ENCODE measurements at regions not wholly inside any gene's neighbourhood (a gene's known extent, or its start where the extent isn't known, plus 50 kb on each side); places are given as distances from the start of the nearest gene placed in this dataset.
"Not testable (repeated sequence)": the region's sequence is repeated elsewhere in the genome, so short reads cannot be mapped to it uniquely, and the experiment has no call there.

DNA sequence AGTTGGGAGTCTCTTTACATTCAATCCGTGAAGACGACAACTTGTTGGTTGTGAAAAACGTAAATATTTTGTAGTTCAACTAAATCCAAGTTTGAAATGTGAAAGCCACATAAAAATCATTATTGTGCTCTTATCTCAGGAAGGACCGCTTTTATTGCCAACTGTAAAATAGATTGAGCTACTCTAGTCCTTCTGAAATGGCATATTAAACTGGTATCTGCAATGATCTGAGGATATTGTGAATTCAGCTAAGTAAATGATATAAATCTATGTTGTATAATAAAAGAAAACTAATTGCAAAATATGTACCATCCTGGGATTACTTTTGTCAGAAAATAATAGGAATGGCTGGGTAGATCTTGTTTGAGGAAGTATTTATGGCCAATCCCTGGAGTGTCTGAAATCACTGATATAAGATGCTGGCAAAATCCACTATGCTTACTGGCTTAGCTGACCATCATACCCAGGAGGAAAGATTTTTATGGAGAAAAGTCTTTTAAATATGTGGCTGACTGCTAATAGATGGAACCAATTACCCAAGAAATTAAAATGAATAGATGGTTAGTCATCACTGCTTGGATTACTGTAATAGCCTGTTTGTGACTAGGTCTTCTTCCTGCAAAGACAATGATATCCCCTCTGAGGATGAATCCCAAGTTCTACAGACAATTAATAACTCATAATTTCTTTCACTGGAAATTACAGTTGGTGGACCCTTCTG is 191.8 kb downstream of the SEMA6D start:
- H4K91ac ChIP-seq (ENCODE audit: low read depth, low read length), result no peak overlapping the region
- no peak overlapping the region for H4K8ac ChIP-seq (ENCODE audit: low read depth, low read length)
- H3K79me2 ChIP-seq (ENCODE audit: control insufficient read depth, insufficient read depth, low read length, poor library complexity), result no peaks in the 10 kb centered on the region
- H3K18ac ChIP-seq (ENCODE audit: low read length), result no peak overlapping the region
- no peak overlapping the region for H3K14ac ChIP-seq (ENCODE audit: low read length)
- WGBS (ENCODE audit: extremely low coverage, insufficient coverage, insufficient read length), result no CpG with 5 or more reads among the region's 4 CpGs
- no peak overlapping the region for H3K9ac ChIP-seq (ENCODE audit: low read length)
- H2AK5ac ChIP-seq (ENCODE audit: low read length), result no peak overlapping the region
- H3K4ac ChIP-seq (ENCODE audit: low read depth, low read length), result no peak overlapping the region
- DNase-seq, result no peak
- H3K9me3 ChIP-seq (ENCODE audit: insufficient read depth, low read depth, low read length), result no peaks in the 10 kb centered on the region
- no peaks in the 10 kb centered on the region for H3K4me1 ChIP-seq (ENCODE audit: control insufficient read depth in 1 of 2, insufficient read depth in 2 of 2, low read length in 2 of 2)
- H3K27me3 ChIP-seq (ENCODE audit: insufficient read depth, low read length), result no peaks in the 10 kb centered on the region
- H3K79me1 ChIP-seq (ENCODE audit: low read length), result no peaks in the 10 kb centered on the region
- no peak overlapping the region for H3K4me3 ChIP-seq (ENCODE audit: low read depth, low read length)
- no peak overlapping the region for H2BK12ac ChIP-seq (ENCODE audit: low read length)
- H2BK5ac ChIP-seq (ENCODE audit: low read depth, low read length, poor library complexity), result no peak overlapping the region
- no peak overlapping the region for H2BK120ac ChIP-seq (ENCODE audit: insufficient read depth, low read length, poor library complexity)
- no peak overlapping the region for H3K27ac ChIP-seq (ENCODE audit: low read depth, low read length)
- no peak overlapping the region for H3K4me2 ChIP-seq (ENCODE audit: low read length)
- no peak overlapping the region for H3K23ac ChIP-seq (ENCODE audit: low read length)
- no peak overlapping the region for H4K12ac ChIP-seq (ENCODE audit: low read depth, low read length)
- no peaks in the 10 kb centered on the region for H3K36me3 ChIP-seq (ENCODE audit: control insufficient read depth in 1 of 2, insufficient read depth in 2 of 2, low read length in 2 of 2)
- no peak overlapping the region for H2AFZ ChIP-seq (ENCODE audit: insufficient read depth, low read length, poor library complexity)

- not testable (repeated sequence) for H3K79me1 ChIP-seq (ENCODE audit: low read length); H3K36me3 ChIP-seq (ENCODE audit: control insufficient read depth in 1 of 2, insufficient read depth in 2 of 2, low read length in 2 of 2); H2AFZ ChIP-seq (ENCODE audit: insufficient read depth, low read length, poor library complexity); H3K4me1 ChIP-seq (ENCODE audit: control insufficient read depth in 1 of 2, insufficient read depth in 2 of 2, low read length in 2 of 2); H3K4me3 ChIP-seq (ENCODE audit: low read depth, low read length); H4K8ac ChIP-seq (ENCODE audit: low read depth, low read length); H3K4ac ChIP-seq (ENCODE audit: low read depth, low read length); H2AK5ac ChIP-seq (ENCODE audit: low read length); H3K9ac ChIP-seq (ENCODE audit: low read length); H3K4me2 ChIP-seq (ENCODE audit: low read length); DNase-seq; H3K14ac ChIP-seq (ENCODE audit: low read length); H2BK5ac ChIP-seq (ENCODE audit: low read depth, low read length, poor library complexity); H2BK12ac ChIP-seq (ENCODE audit: low read length); H3K27me3 ChIP-seq (ENCODE audit: insufficient read depth, low read length); H3K23ac ChIP-seq (ENCODE audit: low read length); H3K27ac ChIP-seq (ENCODE audit: low read depth, low read length); H4K12ac ChIP-seq (ENCODE audit: low read depth, low read length); H3K9me3 ChIP-seq (ENCODE audit: insufficient read depth, low read depth, low read length); H3K79me2 ChIP-seq (ENCODE audit: control insufficient read depth, insufficient read depth, low read length, poor library complexity); H3K18ac ChIP-seq (ENCODE audit: low read length); H2BK120ac ChIP-seq (ENCODE audit: insufficient read depth, low read length, poor library complexity); H4K91ac ChIP-seq (ENCODE audit: low read depth, low read length)
- no CpG with 5 or more reads among the region's 6 CpGs for WGBS (ENCODE audit: extremely low coverage, insufficient coverage, insufficient read length)
Observed at GRCh38 chr15:47912910-47913309, 195.6 kb downstream of the SEMA6D start.

GRCh38 chr15:47917881-47918280 is 200.6 kb downstream of the SEMA6D start:
- no peak overlapping the region for H3K9ac ChIP-seq (ENCODE audit: low read length)
- H2BK12ac ChIP-seq (ENCODE audit: low read length), result no peak overlapping the region
- no peaks in the 10 kb centered on the region for H3K36me3 ChIP-seq (ENCODE audit: control insufficient read depth in 1 of 2, insufficient read depth in 2 of 2, low read length in 2 of 2)
- H4K91ac ChIP-seq (ENCODE audit: low read depth, low read length), result no peak overlapping the region
- H3K79me2 ChIP-seq (ENCODE audit: control insufficient read depth, insufficient read depth, low read length, poor library complexity), result no peaks in the 10 kb centered on the region
- H3K4me3 ChIP-seq (ENCODE audit: low read depth, low read length), result no peak overlapping the region
- H3K4me1 ChIP-seq (ENCODE audit: control insufficient read depth in 1 of 2, insufficient read depth in 2 of 2, low read length in 2 of 2), result no peaks in the 10 kb centered on the region
- H3K27ac ChIP-seq (ENCODE audit: low read depth, low read length), result no peak overlapping the region
- H4K12ac ChIP-seq (ENCODE audit: low read depth, low read length), result no peak overlapping the region
- no peak overlapping the region for H3K4ac ChIP-seq (ENCODE audit: low read depth, low read length)
- no peak overlapping the region for H3K18ac ChIP-seq (ENCODE audit: low read length)
- H2AK5ac ChIP-seq (ENCODE audit: low read length), result no peak overlapping the region
- no peak overlapping the region for H4K8ac ChIP-seq (ENCODE audit: low read depth, low read length)
- DNase-seq, result no peak
- no peak overlapping the region for H2AFZ ChIP-seq (ENCODE audit: insufficient read depth, low read length, poor library complexity)
- H3K14ac ChIP-seq (ENCODE audit: low read length), result no peak overlapping the region
- WGBS (ENCODE audit: extremely low coverage, insufficient coverage, insufficient read length), result no CpG with 5 or more reads among the region's 1 CpG
- no peak overlapping the region for H2BK120ac ChIP-seq (ENCODE audit: insufficient read depth, low read length, poor library complexity)
- H3K4me2 ChIP-seq (ENCODE audit: low read length), result no peak overlapping the region
- H3K9me3 ChIP-seq (ENCODE audit: insufficient read depth, low read depth, low read length), result no peaks in the 10 kb centered on the region
- no peak overlapping the region for H2BK5ac ChIP-seq (ENCODE audit: low read depth, low read length, poor library complexity)
- no peaks in the 10 kb centered on the region for H3K79me1 ChIP-seq (ENCODE audit: low read length)
- no peaks in the 10 kb centered on the region for H3K27me3 ChIP-seq (ENCODE audit: insufficient read depth, low read length)
- H3K23ac ChIP-seq (ENCODE audit: low read length), result no peak overlapping the region

DNA sequence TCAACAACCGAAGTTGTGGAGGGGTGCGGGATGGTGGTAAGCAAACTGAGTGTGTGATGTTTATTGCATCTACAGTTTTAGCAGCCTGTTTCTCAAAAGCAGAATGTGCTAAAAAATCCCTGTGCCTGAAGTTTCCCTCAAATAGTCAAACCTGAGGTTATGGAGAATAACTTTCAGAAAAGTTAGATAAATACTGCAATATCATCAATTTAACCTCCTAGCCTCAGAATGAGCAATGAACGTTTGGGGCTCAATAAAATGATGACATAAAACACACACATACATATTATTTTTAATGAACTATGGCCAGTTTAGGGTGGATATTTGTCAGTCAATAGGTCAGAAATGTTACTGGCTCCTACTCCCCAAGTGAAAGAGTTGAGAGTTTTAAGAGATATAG is 201.6 kb downstream of the SEMA6D start:
- Histone ChIP-seq H3K27ac (ENCODE audit: low read depth, low read length) (no peak overlapping the region), H3K4me1 (ENCODE audit: control insufficient read depth in 1 of 2, insufficient read depth in 2 of 2, low read length in 2 of 2) (no peaks in the 10 kb centered on the region), H2BK120ac (ENCODE audit: insufficient read depth, low read length, poor library complexity) (no peak overlapping the region), H2BK5ac (ENCODE audit: low read depth, low read length, poor library complexity) (no peak overlapping the region), H3K9me3 (ENCODE audit: insufficient read depth, low read depth, low read length) (no peaks in the 10 kb centered on the region), H3K18ac (ENCODE audit: low read length) (no peak overlapping the region), H4K8ac (ENCODE audit: low read depth, low read length) (no peak overlapping the region), H3K36me3 (ENCODE audit: control insufficient read depth in 1 of 2, insufficient read depth in 2 of 2, low read length in 2 of 2) (no peaks in the 10 kb centered on the region), H4K12ac (ENCODE audit: low read depth, low read length) (no peak overlapping the region), H2AFZ (ENCODE audit: insufficient read depth, low read length, poor library complexity) (no peak overlapping the region), H4K91ac (ENCODE audit: low read depth, low read length) (no peak overlapping the region), H3K23ac (ENCODE audit: low read length) (no peak overlapping the region), H3K79me2 (ENCODE audit: control insufficient read depth, insufficient read depth, low read length, poor library complexity) (no peaks in the 10 kb centered on the region), H3K4ac (ENCODE audit: low read depth, low read length) (no peak overlapping the region), H3K27me3 (ENCODE audit: insufficient read depth, low read length) (no peaks in the 10 kb centered on the region), H3K4me3 (ENCODE audit: low read depth, low read length) (no peak overlapping the region), H3K14ac (ENCODE audit: low read length) (no peak overlapping the region), H3K9ac (ENCODE audit: low read length) (no peak overlapping the region), H2BK12ac (ENCODE audit: low read length) (no peak overlapping the region), H3K79me1 (ENCODE audit: low read length) (no peaks in the 10 kb centered on the region), H3K4me2 (ENCODE audit: low read length) (no peak overlapping the region), H2AK5ac (ENCODE audit: low read length) (no peak overlapping the region)
- WGBS (ENCODE audit: extremely low coverage, insufficient coverage, insufficient read length), result no CpG with 5 or more reads among the region's 3 CpGs
- DNase-seq, result no peak

Measured in trophoblast cell (in vitro differentiated cells and primary cell).